ENCODE measurements at regions not wholly inside any gene's neighbourhood (a gene's known extent, or its start where the extent isn't known, plus 50 kb on each side); places are given as distances from the start of the nearest gene placed in this dataset.

GRCh38 chr3:67983166-67983565 is 328.8 kb upstream of the SUCLG2 start:
- TF ChIP-seq POLR2A (IDR thresholded peaks at IDR 0.05) (no peak), CTCF (IDR thresholded peaks at IDR 0.05) (no peak)

Data from Peyer's patch (tissue), 4 donors.